Trophoblast cell (in vitro differentiated cells and primary cell): ENCODE measurements at regions not wholly inside any gene's neighbourhood (a gene's known extent, or its start where the extent isn't known, plus 50 kb on each side); places are given as distances from the start of the nearest gene placed in this dataset.
"Not testable (repeated sequence)": the region's sequence is repeated elsewhere in the genome, so short reads cannot be mapped to it uniquely, and the experiment has no call there.

Experiments
- DNase-seq, 2 donors: peaks; one replicate each; pipeline ENCODE4 v3.0.0-alpha.2; 2016
- H2AFZ ChIP-seq: 2 replicates; pipeline ENCODE4 v1.6.1; 2013; ENCODE audit warnings: low read length, moderate library complexity, mild to moderate bottlenecking; ENCODE audit not compliant: insufficient read depth, poor library complexity
- H2AK5ac ChIP-seq: 2 replicates; pipeline ENCODE4 v1.6.1; 2013; ENCODE audit warnings: mild to moderate bottlenecking, low read length
- H2BK120ac ChIP-seq: 2 replicates; pipeline ENCODE4 v1.6.1; 2013; ENCODE audit warnings: low read length, mild to moderate bottlenecking, moderate library complexity; ENCODE audit not compliant: insufficient read depth, poor library complexity
- H2BK12ac ChIP-seq: 2 replicates; pipeline ENCODE4 v1.6.1; 2013; ENCODE audit warnings: mild to moderate bottlenecking, low read length, moderate library complexity
- H2BK5ac ChIP-seq: 2 replicates; pipeline ENCODE4 v1.6.1; 2013; ENCODE audit warnings: low read length, low read depth, moderate library complexity, mild to moderate bottlenecking; ENCODE audit not compliant: poor library complexity
- H3K14ac ChIP-seq: 2 replicates; pipeline ENCODE4 v1.6.1; 2013; ENCODE audit warnings: mild to moderate bottlenecking, low read length
- H3K18ac ChIP-seq: 2 replicates; pipeline ENCODE4 v1.6.1; 2013; ENCODE audit warnings: mild to moderate bottlenecking, low read length
- H3K23ac ChIP-seq: 2 replicates; pipeline ENCODE4 v1.6.1; 2013; ENCODE audit warnings: low read length
- H3K27ac ChIP-seq: 2 replicates; pipeline ENCODE4 v1.5.1; 2013; ENCODE audit warnings: low read depth, mild to moderate bottlenecking, inconsistent platforms, low read length, moderate library complexity
- H3K27me3 ChIP-seq: 2 replicates; pipeline ENCODE4 v1.6.1; 2013; ENCODE audit warnings: inconsistent platforms, mild to moderate bottlenecking, low read length, moderate library complexity; ENCODE audit not compliant: insufficient read depth
- H3K36me3 ChIP-seq, 2 experiments: 1 replicate in 1 of 2; 2 replicates in 1 of 2; pipeline ENCODE4 v1.6.1; 2013; ENCODE audit warnings: low read length in 2 of 2, mild to moderate bottlenecking in 2 of 2, moderate library complexity in 1 of 2; ENCODE audit not compliant: insufficient read depth in 2 of 2, control insufficient read depth in 1 of 2
- H3K4ac ChIP-seq: 2 replicates; pipeline ENCODE4 v1.6.1; 2013; ENCODE audit warnings: low read depth, mild to moderate bottlenecking, low read length, moderate library complexity
- H3K4me1 ChIP-seq, 2 experiments: 1 replicate in 1 of 2; 2 replicates in 1 of 2; pipeline ENCODE4 v1.6.1; 2013; ENCODE audit warnings: low read length in 2 of 2, mild to moderate bottlenecking in 2 of 2, moderate library complexity in 1 of 2; ENCODE audit not compliant: insufficient read depth in 2 of 2, control insufficient read depth in 1 of 2
- H3K4me2 ChIP-seq: 2 replicates; pipeline ENCODE4 v1.6.1; 2013; ENCODE audit warnings: inconsistent platforms, mild to moderate bottlenecking, low read length, moderate library complexity
- H3K4me3 ChIP-seq: 2 replicates; pipeline ENCODE4 v1.5.1; 2013; ENCODE audit warnings: mild to moderate bottlenecking, low read depth, low read length, inconsistent platforms
- H3K79me1 ChIP-seq: one replicate; pipeline ENCODE4 v1.6.1; 2013; ENCODE audit warnings: low read length
- H3K79me2 ChIP-seq: 2 replicates; pipeline ENCODE4 v1.6.1; 2013; ENCODE audit warnings: low read length, mild to moderate bottlenecking; ENCODE audit not compliant: control insufficient read depth, insufficient read depth, poor library complexity
- H3K9ac ChIP-seq: 2 replicates; pipeline ENCODE4 v1.6.1; 2013; ENCODE audit warnings: mild to moderate bottlenecking, low read length
- H3K9me3 ChIP-seq: 2 replicates; pipeline ENCODE4 v1.6.1; 2013; ENCODE audit warnings: low read depth, mild to moderate bottlenecking, control low read depth, inconsistent platforms, low read length; ENCODE audit not compliant: insufficient read depth
- H4K12ac ChIP-seq: 2 replicates; pipeline ENCODE4 v1.6.1; 2013; ENCODE audit warnings: low read depth, mild to moderate bottlenecking, low read length, moderate library complexity
- H4K8ac ChIP-seq: 2 replicates; pipeline ENCODE4 v1.6.1; 2013; ENCODE audit warnings: low read depth, mild to moderate bottlenecking, low read length, moderate library complexity
- H4K91ac ChIP-seq: one replicate; pipeline ENCODE4 v1.6.1; 2013; ENCODE audit warnings: low read depth, mild to moderate bottlenecking, low read length, moderate library complexity
- WGBS: extraction: QIAGEN DNeasy Blood & Tissue Kit; methylation state at CpG from one replicate; pipeline ENCODE4 v1.1.7; 2013; ENCODE audit warnings: missing lambda C conversion rate; ENCODE audit not compliant: insufficient read length, insufficient coverage; ENCODE audit errors: extremely low coverage; 5-methylcytosine and 5-hydroxymethylcytosine counted together

DNA sequence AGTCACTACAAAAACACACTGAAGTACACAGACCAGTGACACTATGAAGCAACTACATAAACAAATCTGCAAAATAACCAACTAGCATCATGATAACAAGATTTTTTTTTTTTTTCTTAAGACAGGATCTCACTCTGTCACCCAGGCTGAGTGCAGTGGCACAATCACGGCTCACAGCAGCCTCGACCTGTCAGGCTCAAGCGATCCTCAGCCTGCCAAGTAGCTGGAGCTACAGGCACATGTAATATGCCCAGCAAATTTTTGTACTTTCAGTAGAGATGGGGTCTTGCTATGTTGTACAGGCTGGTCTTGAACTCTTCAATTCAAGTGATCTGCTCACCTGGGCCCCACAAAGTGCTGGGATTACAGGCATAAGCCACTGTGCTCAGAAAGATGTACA, 140.5 kb downstream of the GOLGA6L6 start:
- H3K79me2 ChIP-seq, H3K23ac ChIP-seq, H4K12ac ChIP-seq, H3K4me1 ChIP-seq, H3K9me3 ChIP-seq, H2BK5ac ChIP-seq, H3K9ac ChIP-seq, H3K79me1 ChIP-seq, H2AK5ac ChIP-seq, H3K14ac ChIP-seq, H3K27ac ChIP-seq, H3K36me3 ChIP-seq, H3K4me3 ChIP-seq, H3K4me2 ChIP-seq, H2BK12ac ChIP-seq, H2AFZ ChIP-seq, H3K4ac ChIP-seq, H4K8ac ChIP-seq, H3K27me3 ChIP-seq, H3K18ac ChIP-seq, DNase-seq, H2BK120ac ChIP-seq, H4K91ac ChIP-seq: not testable (repeated sequence)
- no CpG with 5 or more reads among the region's 3 CpGs for WGBS

DNA sequence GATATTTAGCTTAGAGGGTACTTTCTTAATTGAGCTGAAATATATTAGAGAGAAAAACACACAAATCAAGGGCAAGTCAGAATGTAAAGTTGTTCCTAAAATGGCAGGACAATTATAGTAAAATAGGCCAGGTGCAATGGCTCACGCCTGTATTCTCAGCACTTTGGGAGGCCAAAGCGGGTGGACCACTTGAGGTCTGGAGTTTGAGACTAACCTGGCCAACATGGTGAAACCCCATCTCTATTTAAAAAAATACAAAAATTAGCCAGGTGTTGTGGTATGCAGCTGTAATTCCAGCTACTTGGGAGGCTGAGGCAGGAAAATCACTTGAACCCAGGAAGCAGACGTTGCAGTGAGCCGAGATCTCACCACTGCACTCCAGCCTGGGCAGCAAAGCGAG, 142.9 kb downstream of the GOLGA6L6 start:
- not testable (repeated sequence) for H3K14ac ChIP-seq, H4K12ac ChIP-seq, H3K36me3 ChIP-seq, H3K79me1 ChIP-seq, H3K18ac ChIP-seq, H2BK12ac ChIP-seq, H4K8ac ChIP-seq, H3K4me3 ChIP-seq, H3K27me3 ChIP-seq, H2AK5ac ChIP-seq, DNase-seq, H3K4ac ChIP-seq, H3K79me2 ChIP-seq, H3K9me3 ChIP-seq, H3K4me1 ChIP-seq, H3K9ac ChIP-seq, H3K23ac ChIP-seq, H4K91ac ChIP-seq, H2BK5ac ChIP-seq, H3K4me2 ChIP-seq, H3K27ac ChIP-seq, H2AFZ ChIP-seq, H2BK120ac ChIP-seq
- no CpG with 5 or more reads among the region's 5 CpGs for WGBS

- not testable (repeated sequence) for H3K9ac ChIP-seq, H4K91ac ChIP-seq, H3K36me3 ChIP-seq, H3K14ac ChIP-seq, H3K9me3 ChIP-seq, H4K8ac ChIP-seq, H2BK120ac ChIP-seq, H3K23ac ChIP-seq, H2AK5ac ChIP-seq, H3K79me2 ChIP-seq, H3K27me3 ChIP-seq, H3K4me2 ChIP-seq, DNase-seq, H3K79me1 ChIP-seq, H2BK12ac ChIP-seq, H3K4me3 ChIP-seq, H2AFZ ChIP-seq, H3K27ac ChIP-seq, H3K4me1 ChIP-seq, H2BK5ac ChIP-seq, H4K12ac ChIP-seq, H3K4ac ChIP-seq, H3K18ac ChIP-seq
- WGBS = no CpG with 5 or more reads among the region's 3 CpGs
Observed at GRCh38 chr15:20388161-20388560, 153.4 kb downstream of the GOLGA6L6 start.

DNA sequence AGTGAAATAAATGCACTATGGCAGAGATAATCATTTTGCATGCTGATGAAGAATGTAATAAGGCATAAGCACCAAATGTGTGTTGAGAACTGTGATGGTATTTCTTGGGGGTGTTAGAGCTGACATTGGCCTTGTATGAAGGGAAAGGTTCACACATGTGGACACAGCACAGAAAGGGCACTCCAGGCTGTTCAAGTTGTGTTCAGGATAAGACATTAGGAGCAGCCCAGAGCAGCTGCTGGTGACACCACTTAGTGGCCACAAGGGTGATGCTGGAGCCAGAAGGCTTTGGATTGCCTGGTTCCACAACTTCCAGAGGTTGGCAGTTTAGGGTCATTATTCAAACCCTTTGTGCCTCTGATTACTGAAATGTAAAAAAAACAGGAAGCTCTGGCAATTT, 155.4 kb downstream of the GOLGA6L6 start:
- no peak overlapping the region for H3K9ac ChIP-seq
- H3K4me2 ChIP-seq = no peak overlapping the region
- no peak overlapping the region for H2BK120ac ChIP-seq
- no peak overlapping the region for H2BK5ac ChIP-seq
- no peak overlapping the region for H2BK12ac ChIP-seq
- H3K14ac ChIP-seq = no peak overlapping the region
- no peak overlapping the region for H3K18ac ChIP-seq
- H3K4me1 ChIP-seq = no peaks in the 10 kb centered on the region
- no peak overlapping the region for H3K4me3 ChIP-seq
- no peak overlapping the region for H2AFZ ChIP-seq
- H4K12ac ChIP-seq = no peak overlapping the region
- H4K91ac ChIP-seq = no peak overlapping the region
- H3K23ac ChIP-seq = no peak overlapping the region
- no peak overlapping the region for H3K27ac ChIP-seq
- H3K9me3 ChIP-seq = peaks cover 2% of the 10 kb centered on the region
- no peak for DNase-seq
- no peak overlapping the region for H4K8ac ChIP-seq
- no peak overlapping the region for H2AK5ac ChIP-seq
- H3K79me2 ChIP-seq = no peaks in the 10 kb centered on the region
- H3K79me1 ChIP-seq = no peaks in the 10 kb centered on the region
- H3K36me3 ChIP-seq = peaks cover 0 to 1% of the 10 kb centered on the region in 2 experiments
- H3K4ac ChIP-seq = no peak overlapping the region
- H3K27me3 ChIP-seq = no peaks in the 10 kb centered on the region

GRCh38 chr15:20380199-20380598, 161.4 kb downstream of the GOLGA6L6 start:
- H2AFZ ChIP-seq, H3K79me1 ChIP-seq, H2BK5ac ChIP-seq, H4K8ac ChIP-seq, H3K9me3 ChIP-seq, H3K9ac ChIP-seq, H3K27ac ChIP-seq, H3K23ac ChIP-seq, DNase-seq, H3K27me3 ChIP-seq, H3K4me2 ChIP-seq, H3K4me3 ChIP-seq, H2BK120ac ChIP-seq, H2BK12ac ChIP-seq, H3K4me1 ChIP-seq, H3K36me3 ChIP-seq, H2AK5ac ChIP-seq, H4K91ac ChIP-seq, H3K79me2 ChIP-seq, H3K14ac ChIP-seq, H3K18ac ChIP-seq, H3K4ac ChIP-seq, H4K12ac ChIP-seq: not testable (repeated sequence)
- WGBS = no CpG with 5 or more reads among the region's 5 CpGs
